ENCODE measurements at regions not wholly inside any gene's neighbourhood (a gene's known extent, or its start where the extent isn't known, plus 50 kb on each side); places are given as distances from the start of the nearest gene placed in this dataset.

- no peak for DNase-seq
Observed at GRCh38 chr21:41086569-41086968, 81.4 kb upstream of the BACE2 start.

- no peak for DNase-seq
Observed at GRCh38 chr21:41090981-41091380, 77.0 kb upstream of the BACE2 start.

GRCh38 chr21:41091616-41092015, 76.3 kb upstream of the BACE2 start:
- no peak for DNase-seq

GRCh38 chr21:41092312-41092711, 75.6 kb upstream of the BACE2 start:
- no peak for DNase-seq

- no peak for DNase-seq
Observed at GRCh38 chr21:41095983-41096382, 72.0 kb upstream of the BACE2 start.

- DNase-seq: no peak
Observed at GRCh38 chr21:41098076-41098475, 69.9 kb upstream of the BACE2 start.

GRCh38 chr21:41098481-41099042, 69.4 kb upstream of the BACE2 start:
- DNase-seq: no peak

- no peak for DNase-seq
Observed at GRCh38 chr21:41100826-41101550, 67.0 kb upstream of the BACE2 start.

GRCh38 chr21:41102281-41102680, 65.7 kb upstream of the BACE2 start:
- DNase-seq: no peak

- DNase-seq: no peak
Observed at GRCh38 chr21:41107602-41108001, 60.4 kb upstream of the BACE2 start.

- no peak for DNase-seq
Observed at GRCh38 chr21:41108668-41109585, 59.0 kb upstream of the BACE2 start.

- no peak for DNase-seq
Observed at GRCh38 chr21:41110161-41110560, 57.8 kb upstream of the BACE2 start.

- no peak for DNase-seq
Observed at GRCh38 chr21:41110664-41111063, 57.3 kb upstream of the BACE2 start.

GRCh38 chr21:41111681-41112080, 56.3 kb upstream of the BACE2 start:
- no peak for DNase-seq

- no peak for DNase-seq
Observed at GRCh38 chr21:41112740-41113692, 54.9 kb upstream of the BACE2 start.

- no peak for DNase-seq
Observed at GRCh38 chr21:41115851-41116250, 52.1 kb upstream of the BACE2 start.

Data from stimulated activated CD4-positive, alpha-beta T cell treated with anti-CD3 and anti-CD28 coated beads, Interleukin-2, amount 100 ng/mL, for 48 hours (primary cell).